ENCODE measurements at regions not wholly inside any gene's neighbourhood (a gene's known extent, or its start where the extent isn't known, plus 50 kb on each side); places are given as distances from the start of the nearest gene placed in this dataset.

- TF ChIP-seq KAT8 (CRISPR knock-in tag; IDR thresholded peaks at IDR 0.05) (no peak), CHCHD3 (CRISPR knock-in tag; IDR thresholded peaks at IDR 0.05) (no peak)
Observed at GRCh38 chr12:46935271-46935847, 109.6 kb upstream of the SLC38A4 start.

Measured in HepG2 (cell line).